ENCODE measurements at regions not wholly inside any gene's neighbourhood (a gene's known extent, or its start where the extent isn't known, plus 50 kb on each side); places are given as distances from the start of the nearest gene placed in this dataset.

GRCh38 chr5:116629168-116629567, 54.5 kb upstream of the SEMA6A start:
- no peak for TF ChIP-seq POLR2AphosphoS5 (IDR thresholded peaks at IDR 0.05; ENCODE audit: insufficient read depth, low read depth, low read length)
- no peak for TF ChIP-seq POLR2A (IDR thresholded peaks at IDR 0.05; ENCODE audit: low read depth, low read length)
- TF ChIP-seq FOS (IDR thresholded peaks at IDR 0.05; ENCODE audit: borderline replicate concordance, insufficient read depth, low read length) = no peak
